ENCODE measurements at regions not wholly inside any gene's neighbourhood (a gene's known extent, or its start where the extent isn't known, plus 50 kb on each side); places are given as distances from the start of the nearest gene placed in this dataset.

GRCh38 chr18:41331661-41332060 lies 623.4 kb upstream of the PIK3C3 start:
- no peak for DNase-seq

- DNase-seq, result no peak
These were observed 628.7 kb upstream of the PIK3C3 start for GRCh38 chr18:41326311-41326710.

GRCh38 chr18:41324934-41325333 lies 630.1 kb upstream of the PIK3C3 start:
- DNase-seq, result no peak

GRCh38 chr18:41324020-41324791 lies 630.8 kb upstream of the PIK3C3 start:
- DNase-seq, result no peak

- no peak for DNase-seq
These were observed 632.0 kb upstream of the PIK3C3 start for GRCh38 chr18:41323044-41323443.

GRCh38 chr18:41320100-41320499 lies 634.9 kb upstream of the PIK3C3 start:
- no peak for DNase-seq

- no peak for DNase-seq
These were observed 639.9 kb upstream of the PIK3C3 start for GRCh38 chr18:41315134-41315533.

GRCh38 chr18:41311571-41312547 lies 643.2 kb upstream of the PIK3C3 start:
- DNase-seq, result no peak

- DNase-seq, result no peak
These were observed 657.3 kb upstream of the PIK3C3 start for GRCh38 chr18:41297740-41298139.

GRCh38 chr18:41269294-41269693 lies 685.7 kb upstream of the PIK3C3 start:
- no peak for DNase-seq

GRCh38 chr18:41268271-41268670 lies 686.8 kb upstream of the PIK3C3 start:
- no peak for DNase-seq

GRCh38 chr18:41266616-41267015 lies 688.4 kb upstream of the PIK3C3 start:
- no peak for DNase-seq

GRCh38 chr18:41266204-41266603 lies 688.8 kb upstream of the PIK3C3 start:
- no peak for DNase-seq

GRCh38 chr18:41265047-41265446 lies 690.0 kb upstream of the PIK3C3 start:
- DNase-seq, result no peak

GRCh38 chr18:41263956-41264355 lies 691.1 kb upstream of the PIK3C3 start:
- no peak for DNase-seq

GRCh38 chr18:41262688-41263087 lies 692.3 kb upstream of the PIK3C3 start:
- no peak for DNase-seq

- no peak for DNase-seq
These were observed 710.4 kb upstream of the PIK3C3 start for GRCh38 chr18:41244591-41245037.

GRCh38 chr18:41237317-41237716 lies 717.7 kb upstream of the PIK3C3 start:
- no peak for DNase-seq

GRCh38 chr18:41231681-41232080 lies 723.4 kb upstream of the PIK3C3 start:
- DNase-seq, result no peak

- no peak for DNase-seq
These were observed 727.0 kb upstream of the PIK3C3 start for GRCh38 chr18:41227993-41228392.

GRCh38 chr18:41226911-41227310 lies 728.1 kb upstream of the PIK3C3 start:
- DNase-seq, result no peak

GRCh38 chr18:41226186-41226585 lies 728.8 kb upstream of the PIK3C3 start:
- no peak for DNase-seq

GRCh38 chr18:41216341-41217003 lies 738.6 kb upstream of the PIK3C3 start:
- no peak for DNase-seq

Data from NCI-H187 (cell line).